ENCODE measurements at regions not wholly inside any gene's neighbourhood (a gene's known extent, or its start where the extent isn't known, plus 50 kb on each side); places are given as distances from the start of the nearest gene placed in this dataset.
"Not testable (repeated sequence)": the region's sequence is repeated elsewhere in the genome, so short reads cannot be mapped to it uniquely, and the experiment has no call there.

GRCh38 chrY:13930436-13930835 is 55.8 kb downstream of the VCY start:
- not testable (repeated sequence) for TF ChIP-seq AFF4 (CRISPR knock-in tag; IDR thresholded peaks at IDR 0.05; ENCODE audit: borderline replicate concordance); CTCF (IDR thresholded peaks at IDR 0.05); E2F5 (CRISPR knock-in tag; IDR thresholded peaks at IDR 0.05); ZNF512 (CRISPR knock-in tag; IDR thresholded peaks at IDR 0.05; ENCODE audit: borderline replicate concordance); NR2C2 (CRISPR knock-in tag; IDR thresholded peaks at IDR 0.05); ATF1 (CRISPR knock-in tag; IDR thresholded peaks at IDR 0.05); ZNF317 (CRISPR knock-in tag; IDR thresholded peaks at IDR 0.05; ENCODE audit: borderline replicate concordance, low read depth); E2F4 (CRISPR knock-in tag; IDR thresholded peaks at IDR 0.05; ENCODE audit: borderline replicate concordance, low read depth); USF1 (CRISPR knock-in tag; IDR thresholded peaks at IDR 0.05); CREM (CRISPR knock-in tag; IDR thresholded peaks at IDR 0.05); JUN (CRISPR knock-in tag; IDR thresholded peaks at IDR 0.05); IRF2 (CRISPR knock-in tag; IDR thresholded peaks at IDR 0.05; ENCODE audit: borderline replicate concordance, low read depth); MAX (CRISPR knock-in tag; IDR thresholded peaks at IDR 0.05)

Data from WTC11 (cell line).